ENCODE measurements at regions not wholly inside any gene's neighbourhood (a gene's known extent, or its start where the extent isn't known, plus 50 kb on each side); places are given as distances from the start of the nearest gene placed in this dataset.
A peak's percentile ranks its signal among the peaks of the same experiment; 100 is the strongest.

- Mint-ChIP-seq H3K27ac (no peak overlapping the region), H3K4me1 (peaks cover 5% of the 10 kb centered on the region), H3K27me3 (ENCODE audit: low read depth) (peaks cover 3% of the 10 kb centered on the region), H3K9me3 (no peaks in the 10 kb centered on the region), H3K36me3 (ENCODE audit: low read depth) (no peaks in the 10 kb centered on the region), H3K4me3 (no peak overlapping the region)
- TF ChIP-seq CTCF (IDR thresholded peaks at IDR 0.05; ENCODE audit: unreplicated experiment in 3 of 3) = no peak
These were observed 603.2 kb upstream of the FAM241A start for GRCh38 chr4:111542056-111542455.

DNA sequence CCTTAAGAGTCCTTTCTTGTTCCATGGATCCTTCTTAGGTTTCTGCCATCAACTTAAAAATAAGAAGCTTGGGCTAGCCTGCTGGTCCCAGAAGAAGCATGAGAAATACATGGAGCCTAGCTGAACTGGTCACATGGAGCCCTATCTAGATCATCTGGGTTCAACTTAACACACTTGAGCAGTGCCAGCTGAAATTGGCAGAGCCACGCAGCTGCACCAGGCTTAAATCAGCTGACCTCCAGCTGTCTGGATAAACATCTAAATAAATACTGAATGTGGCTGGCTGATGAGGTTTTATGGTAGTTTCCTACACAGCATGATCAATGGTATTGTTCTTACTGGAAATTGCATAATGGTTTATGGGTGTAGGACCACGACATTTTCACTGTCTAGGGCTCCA lies 598.4 kb upstream of the FAM241A start:
- H3K36me3 Mint-ChIP-seq (ENCODE audit: low read depth) = no peaks in the 10 kb centered on the region
- H3K27ac Mint-ChIP-seq = no peak overlapping the region
- no peaks in the 10 kb centered on the region for H3K27me3 Mint-ChIP-seq (ENCODE audit: low read depth)
- no peaks in the 10 kb centered on the region for H3K4me1 Mint-ChIP-seq
- no peak overlapping the region for H3K4me3 Mint-ChIP-seq
- no peaks in the 10 kb centered on the region for H3K9me3 Mint-ChIP-seq
- no peak for TF ChIP-seq CTCF (IDR thresholded peaks at IDR 0.05; ENCODE audit: unreplicated experiment in 3 of 3)

- no peaks in the 10 kb centered on the region for H3K36me3 Mint-ChIP-seq (ENCODE audit: low read depth)
- TF ChIP-seq CTCF (IDR thresholded peaks at IDR 0.05; ENCODE audit: unreplicated experiment in 3 of 3) = no peak
- no peaks in the 10 kb centered on the region for H3K4me1 Mint-ChIP-seq
- no peak overlapping the region for H3K4me3 Mint-ChIP-seq
- no peak overlapping the region for H3K27ac Mint-ChIP-seq
- H3K27me3 Mint-ChIP-seq (ENCODE audit: low read depth) = no peaks in the 10 kb centered on the region
- H3K9me3 Mint-ChIP-seq = peaks cover 19% of the 10 kb centered on the region
These were observed 589.0 kb upstream of the FAM241A start for GRCh38 chr4:111556141-111556781.

- Mint-ChIP-seq H3K27ac (no peak overlapping the region), H3K27me3 (ENCODE audit: low read depth) (no peaks in the 10 kb centered on the region), H3K4me1 (no peaks in the 10 kb centered on the region), H3K36me3 (ENCODE audit: low read depth) (no peaks in the 10 kb centered on the region), H3K9me3 (peaks cover 19% of the 10 kb centered on the region), H3K4me3 (no peak overlapping the region)
- TF ChIP-seq CTCF (IDR thresholded peaks at IDR 0.05; ENCODE audit: unreplicated experiment in 3 of 3) = no peak
These were observed 588.4 kb upstream of the FAM241A start for GRCh38 chr4:111556851-111557250.

GRCh38 chr4:111562826-111563225 lies 582.4 kb upstream of the FAM241A start:
- H3K36me3 Mint-ChIP-seq (ENCODE audit: low read depth) = peaks cover 2% of the 10 kb centered on the region
- H3K27me3 Mint-ChIP-seq (ENCODE audit: low read depth) = no peaks in the 10 kb centered on the region
- no peak overlapping the region for H3K27ac Mint-ChIP-seq
- no peak overlapping the region for H3K4me3 Mint-ChIP-seq
- H3K9me3 Mint-ChIP-seq = peaks cover 38% of the 10 kb centered on the region
- no peaks in the 10 kb centered on the region for H3K4me1 Mint-ChIP-seq
- TF ChIP-seq CTCF (IDR thresholded peaks at IDR 0.05; ENCODE audit: unreplicated experiment in 3 of 3) = no peak

DNA sequence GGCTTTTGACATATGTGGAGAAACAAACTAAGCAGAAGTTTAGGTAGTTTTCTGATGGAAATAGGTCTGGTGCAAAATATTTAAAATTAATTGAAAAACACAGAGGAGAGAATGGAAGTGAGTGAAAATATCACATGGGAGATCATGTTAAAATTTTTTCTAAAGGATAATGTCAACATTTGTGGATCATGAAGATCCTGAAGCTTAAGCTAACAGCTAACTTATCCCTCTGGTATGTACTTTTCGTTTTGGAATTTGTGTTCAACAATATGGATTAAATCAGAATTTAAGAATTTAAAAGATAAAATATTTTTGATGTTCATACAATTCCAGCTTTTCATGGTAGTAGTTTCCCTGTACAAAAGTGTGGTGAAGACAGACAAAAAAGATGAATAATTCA lies 572.8 kb upstream of the FAM241A start:
- peaks cover 6% of the 10 kb centered on the region for H3K4me1 Mint-ChIP-seq
- H3K36me3 Mint-ChIP-seq (ENCODE audit: low read depth) = peaks cover 3% of the 10 kb centered on the region
- peak overlapping the region in 1 of 3 experiments; percentile 10 for H3K27ac Mint-ChIP-seq
- H3K4me3 Mint-ChIP-seq = no peak overlapping the region
- H3K9me3 Mint-ChIP-seq = peaks cover 18% of the 10 kb centered on the region
- H3K27me3 Mint-ChIP-seq (ENCODE audit: low read depth) = no peaks in the 10 kb centered on the region
- no peak for TF ChIP-seq CTCF (IDR thresholded peaks at IDR 0.05; ENCODE audit: unreplicated experiment in 3 of 3)
